ENCODE measurements at regions not wholly inside any gene's neighbourhood (a gene's known extent, or its start where the extent isn't known, plus 50 kb on each side); places are given as distances from the start of the nearest gene placed in this dataset.

GRCh38 chr11:70863993-70864392 is 388.4 kb downstream of the SHANK2 start:
- no peak overlapping the region for H3K23ac ChIP-seq (ENCODE audit: insufficient read length, low read depth, low read length)
- WGBS (ENCODE audit: extremely low coverage, insufficient read length, low lambda C conversion rate), result no CpG with 5 or more reads among the region's 4 CpGs
- H2BK5ac ChIP-seq (ENCODE audit: insufficient read length, low read length), result no peak overlapping the region
- no peak overlapping the region for H2BK120ac ChIP-seq (ENCODE audit: low read depth, low read length, poor library complexity, severe bottlenecking)
- H3K9me3 ChIP-seq (ENCODE audit: control insufficient read depth, low read depth, low read length), result no peaks in the 10 kb centered on the region
- no peak overlapping the region for H3K56ac ChIP-seq (ENCODE audit: insufficient read length, low read depth, low read length)
- H3K4ac ChIP-seq (ENCODE audit: low read depth, low read length), result no peak overlapping the region
- H2BK20ac ChIP-seq (ENCODE audit: low read depth, low read length, poor library complexity, severe bottlenecking), result no peak overlapping the region
- H3T11ph ChIP-seq (ENCODE audit: low read length), result no peak overlapping the region
- no peak overlapping the region for H3K4me3 Mint-ChIP-seq
- H3K27ac Mint-ChIP-seq, result no peak overlapping the region; a peak in 1 of 7 replicates
- no peak overlapping the region for H4K5ac ChIP-seq (ENCODE audit: insufficient read length, low read depth, low read length)
- H4K91ac ChIP-seq (ENCODE audit: insufficient read length, low read depth, low read length), result no peak overlapping the region
- H3K4me1 Mint-ChIP-seq, result peaks cover 9 to 32% of the 10 kb centered on the region in 2 experiments
- H4K8ac ChIP-seq (replicated peaks; ENCODE audit: insufficient read length, low read depth, low read length), result no peak overlapping the region
- H3K36me3 Mint-ChIP-seq (ENCODE audit: insufficient read depth in 1 of 3, low read depth in 3 of 3), result no peaks in the 10 kb centered on the region; a peak in 2 of 7 replicates
- H3K9me3 Mint-ChIP-seq, result no peaks in the 10 kb centered on the region
- no peaks in the 10 kb centered on the region for H3K79me1 ChIP-seq (ENCODE audit: insufficient read depth, low read depth, low read length, poor library complexity, severe bottlenecking)
- no peak overlapping the region for H3K18ac ChIP-seq (ENCODE audit: insufficient read length, low read depth, low read length)
- H3K27me3 Mint-ChIP-seq (ENCODE audit: low read depth), result no peaks in the 10 kb centered on the region
- no peaks in the 10 kb centered on the region for H3K79me2 ChIP-seq (ENCODE audit: insufficient read depth, low read length)
- no peaks in the 10 kb centered on the region for H3K27me3 ChIP-seq (ENCODE audit: insufficient read depth, low read length)
- H3K23me2 ChIP-seq (ENCODE audit: insufficient read length, low read depth, low read length, poor library complexity, severe bottlenecking), result no peaks in the 10 kb centered on the region
- H2BK12ac ChIP-seq (ENCODE audit: insufficient read length, low read depth, low read length), result no peak overlapping the region
- no peak overlapping the region for H3K4me2 ChIP-seq (ENCODE audit: insufficient read depth, insufficient read length, low read length)
- H2AK5ac ChIP-seq (ENCODE audit: insufficient read length, low read length), result no peak overlapping the region
- no peaks in the 10 kb centered on the region for H4K20me1 ChIP-seq (ENCODE audit: control insufficient read depth, insufficient read depth, insufficient read length)
- H2BK15ac ChIP-seq (ENCODE audit: low read depth, low read length), result no peak overlapping the region
- no peak overlapping the region for H3K27ac ChIP-seq (ENCODE audit: insufficient read length, low read depth, low read length)
- H3K14ac ChIP-seq (ENCODE audit: insufficient read depth, low read length), result no peak overlapping the region
- no peak overlapping the region for H3K9ac ChIP-seq (ENCODE audit: extremely low read depth, insufficient read length, low read length)
- H3K4me1 ChIP-seq (ENCODE audit: insufficient read depth, low read length), result no peaks in the 10 kb centered on the region
- DNase-seq, result no peak
- no peak for TF ChIP-seq CTCF (conservative IDR thresholded peaks at IDR 0.05)
- no peak overlapping the region for H2AFZ ChIP-seq (ENCODE audit: low read length)
